ENCODE measurements at regions not wholly inside any gene's neighbourhood (a gene's known extent, or its start where the extent isn't known, plus 50 kb on each side); places are given as distances from the start of the nearest gene placed in this dataset.

DNA sequence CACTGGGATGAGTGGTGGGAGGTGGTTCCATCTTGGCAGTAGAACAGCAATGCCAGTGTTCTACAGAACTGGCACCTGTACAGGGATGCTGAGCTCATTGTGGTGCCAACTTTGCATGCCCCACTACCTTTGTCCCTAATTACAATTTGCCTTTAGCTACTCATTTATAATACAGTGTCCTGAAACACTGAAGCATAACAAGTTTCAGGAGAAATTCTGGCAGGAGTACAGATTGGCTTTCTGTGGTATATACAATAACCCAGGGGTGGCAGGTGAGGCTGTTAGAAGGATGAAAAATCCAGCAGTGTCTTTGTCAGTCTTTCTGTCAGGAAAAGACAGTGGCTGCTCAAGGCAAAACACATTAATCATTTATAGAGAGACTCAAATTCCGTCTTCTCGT, 240.3 kb downstream of the FAM76B start:
- DNase-seq (ENCODE audit: low read depth) = no peak
- no peak overlapping the region for H3K4me3 ChIP-seq (ENCODE audit: low read depth, low read length)
- TF ChIP-seq, protein P1, sequence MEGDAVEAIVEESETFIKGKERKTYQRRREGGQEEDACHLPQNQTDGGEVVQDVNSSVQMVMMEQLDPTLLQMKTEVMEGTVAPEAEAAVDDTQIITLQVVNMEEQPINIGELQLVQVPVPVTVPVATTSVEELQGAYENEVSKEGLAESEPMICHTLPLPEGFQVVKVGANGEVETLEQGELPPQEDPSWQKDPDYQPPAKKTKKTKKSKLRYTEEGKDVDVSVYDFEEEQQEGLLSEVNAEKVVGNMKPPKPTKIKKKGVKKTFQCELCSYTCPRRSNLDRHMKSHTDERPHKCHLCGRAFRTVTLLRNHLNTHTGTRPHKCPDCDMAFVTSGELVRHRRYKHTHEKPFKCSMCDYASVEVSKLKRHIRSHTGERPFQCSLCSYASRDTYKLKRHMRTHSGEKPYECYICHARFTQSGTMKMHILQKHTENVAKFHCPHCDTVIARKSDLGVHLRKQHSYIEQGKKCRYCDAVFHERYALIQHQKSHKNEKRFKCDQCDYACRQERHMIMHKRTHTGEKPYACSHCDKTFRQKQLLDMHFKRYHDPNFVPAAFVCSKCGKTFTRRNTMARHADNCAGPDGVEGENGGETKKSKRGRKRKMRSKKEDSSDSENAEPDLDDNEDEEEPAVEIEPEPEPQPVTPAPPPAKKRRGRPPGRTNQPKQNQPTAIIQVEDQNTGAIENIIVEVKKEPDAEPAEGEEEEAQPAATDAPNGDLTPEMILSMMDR (IDR thresholded peaks at IDR 0.05; ENCODE audit: control insufficient read depth, extremely low read depth, insufficient read depth) = no peak

DNA sequence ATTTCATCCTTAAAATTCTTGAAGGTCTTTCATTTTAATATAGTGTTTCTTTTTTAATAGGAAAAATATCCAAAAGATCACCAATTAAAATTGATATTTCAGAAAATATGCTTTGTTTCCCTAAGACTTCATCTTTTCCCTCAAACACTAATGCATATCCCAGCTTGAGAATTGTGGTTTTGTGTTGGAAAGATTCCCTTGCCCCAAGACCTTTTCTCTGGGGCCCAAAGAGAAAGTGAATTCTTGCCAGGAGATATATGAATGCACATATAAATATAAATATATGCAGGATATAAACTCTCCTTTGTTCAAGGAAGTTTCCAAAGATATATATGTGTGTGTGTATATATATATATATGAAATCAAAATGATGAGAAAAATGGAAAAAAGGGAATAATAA, 241.2 kb downstream of the FAM76B start:
- DNase-seq (ENCODE audit: low read depth) = no peak
- TF ChIP-seq, protein P1 (IDR thresholded peaks at IDR 0.05; ENCODE audit: control insufficient read depth, extremely low read depth, insufficient read depth) = no peak
- H3K4me3 ChIP-seq (ENCODE audit: low read depth, low read length) = no peak overlapping the region

DNA sequence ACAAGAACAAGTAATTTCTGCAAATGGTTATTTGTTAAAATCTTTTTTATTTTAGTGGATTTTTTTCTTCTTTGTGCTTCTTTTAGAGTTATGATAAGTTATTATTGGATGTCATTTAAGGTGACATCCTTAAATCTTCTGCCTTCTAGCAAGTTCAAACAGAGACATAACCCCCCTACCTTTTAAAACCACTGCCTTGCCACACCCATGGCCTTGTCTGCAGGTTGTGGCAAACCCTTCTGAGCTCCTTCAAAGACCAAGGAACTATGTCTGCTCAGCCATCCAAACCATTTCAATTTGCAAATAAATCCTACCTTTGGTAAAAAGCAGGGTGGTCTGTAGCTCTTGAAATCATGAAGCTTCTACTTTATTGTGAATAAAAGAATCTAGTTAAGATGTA, 241.6 kb downstream of the FAM76B start:
- TF ChIP-seq, protein P1 (IDR thresholded peaks at IDR 0.05; ENCODE audit: control insufficient read depth, extremely low read depth, insufficient read depth) = no peak
- DNase-seq (ENCODE audit: low read depth) = no peak
- no peak overlapping the region for H3K4me3 ChIP-seq (ENCODE audit: low read depth, low read length)

DNA sequence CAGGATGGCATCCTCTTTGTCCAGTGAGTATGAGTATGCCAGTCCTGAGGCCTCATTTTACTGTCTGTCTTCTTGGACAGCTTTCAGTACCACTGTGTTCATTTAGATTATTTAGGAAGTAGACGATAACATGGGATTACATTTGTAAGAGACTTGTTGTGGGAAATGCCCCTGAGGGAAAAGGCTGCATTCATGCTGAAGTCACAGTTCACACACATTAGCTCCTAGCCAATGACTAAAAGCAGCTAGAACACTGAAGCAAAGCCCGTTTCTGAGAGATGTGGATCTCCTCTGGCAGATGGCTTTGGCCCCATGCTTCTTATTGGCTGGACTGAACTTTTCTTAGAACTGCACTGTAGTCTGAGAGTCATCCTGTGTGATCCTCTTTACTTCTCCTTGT, 242.4 kb downstream of the FAM76B start:
- no peak for DNase-seq (ENCODE audit: low read depth)
- TF ChIP-seq, protein P1 (IDR thresholded peaks at IDR 0.05; ENCODE audit: control insufficient read depth, extremely low read depth, insufficient read depth) = no peak
- H3K4me3 ChIP-seq (ENCODE audit: low read depth, low read length) = no peak overlapping the region

DNA sequence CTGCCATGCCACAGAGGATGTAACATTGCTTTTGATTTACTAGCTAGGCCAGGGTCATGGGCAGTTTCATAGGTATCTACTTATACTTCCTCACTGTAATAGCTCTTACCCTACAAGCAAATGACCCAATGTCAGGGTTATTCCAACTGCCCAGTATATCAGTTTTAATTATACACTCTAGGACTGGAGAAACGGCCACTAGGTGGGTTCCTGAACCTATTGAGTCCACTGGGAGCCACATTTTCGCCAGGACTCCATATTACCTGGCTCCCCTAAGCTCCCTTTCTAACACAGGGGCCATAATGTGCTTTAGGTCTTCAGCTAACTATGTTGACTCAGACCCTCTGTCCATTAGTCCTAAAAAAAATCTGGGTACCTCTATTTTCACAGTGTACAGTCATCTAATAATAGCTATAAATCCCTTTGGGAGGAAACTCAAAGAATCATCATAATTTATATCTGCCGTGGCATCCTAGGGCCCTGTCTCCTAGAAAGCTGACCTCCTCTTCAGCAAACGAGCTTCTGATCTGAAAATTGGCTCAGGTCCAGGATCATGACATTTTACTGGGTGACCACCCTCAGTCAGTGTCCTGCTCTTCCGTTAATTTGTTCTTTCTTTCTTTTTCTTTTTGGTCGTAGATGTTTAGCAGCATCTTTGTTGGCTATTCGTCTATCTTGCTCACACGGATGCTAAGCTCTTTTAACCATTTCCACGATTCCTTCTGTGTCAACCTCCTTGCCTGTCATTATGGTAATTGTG, 244.3 kb downstream of the FAM76B start:
- TF ChIP-seq, protein P1 (IDR thresholded peaks at IDR 0.05; ENCODE audit: control insufficient read depth, extremely low read depth, insufficient read depth) = 0 out of 2 replicates have a peak, but pooled peaks have one; percentile 20
- DNase-seq (ENCODE audit: low read depth) = no peak
- H3K4me3 ChIP-seq (ENCODE audit: low read depth, low read length) = no peak overlapping the region

DNA sequence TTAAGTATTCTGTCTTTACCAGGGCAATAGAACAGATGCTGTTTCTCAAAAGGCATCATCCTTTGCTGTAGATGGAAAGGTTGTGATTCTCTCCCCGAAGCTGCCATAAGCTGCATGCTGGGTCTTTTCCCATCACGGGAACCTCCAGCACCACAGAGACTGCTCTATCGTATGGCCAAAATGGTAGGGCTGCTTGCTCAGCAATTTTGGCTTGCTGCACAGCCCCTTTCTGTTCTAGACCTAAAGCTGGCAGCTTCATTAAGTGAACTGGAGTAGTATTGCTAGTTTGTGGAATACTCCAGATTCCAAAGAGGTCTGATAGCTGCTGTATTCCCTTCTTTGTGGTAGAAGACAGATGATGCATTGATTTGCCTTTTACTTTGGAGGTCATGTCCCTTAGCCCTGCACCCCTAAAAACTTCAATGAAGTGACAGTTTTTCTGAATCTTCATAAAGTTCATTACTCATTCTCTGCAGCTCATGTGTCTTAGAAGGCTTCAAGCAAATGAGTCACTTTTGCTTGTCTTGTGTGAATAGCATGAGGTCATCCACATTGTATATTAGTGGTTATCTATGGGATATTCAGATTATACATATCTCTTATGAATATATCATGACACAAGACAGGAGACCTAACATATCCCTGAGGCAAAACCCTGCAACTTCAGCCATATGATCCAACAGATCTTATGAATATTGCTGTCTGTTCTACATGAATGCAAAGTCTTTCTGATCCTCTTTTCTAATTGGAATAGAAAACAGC, 245.3 kb downstream of the FAM76B start:
- DNase-seq (ENCODE audit: low read depth) = no peak
- no peak overlapping the region for H3K4me3 ChIP-seq (ENCODE audit: low read depth, low read length)
- TF ChIP-seq, protein P1 (IDR thresholded peaks at IDR 0.05; ENCODE audit: control insufficient read depth, extremely low read depth, insufficient read depth) = no peak

Data from LNCaP clone FGC (cell line).